Endothelial cell (in vitro differentiated cells): ENCODE measurements at regions not wholly inside any gene's neighbourhood (a gene's known extent, or its start where the extent isn't known, plus 50 kb on each side); places are given as distances from the start of the nearest gene placed in this dataset.

Source experiments
- DNase-seq: peaks from one replicate; pipeline ENCODE4 v3.0.0; 2021; ENCODE audit warnings: low spot score
- H3K27ac Mint-ChIP-seq: one replicate; pipeline ENCODE4 v1.8.0; 2021; ENCODE audit warnings: mixed read lengths, inconsistent platforms; ENCODE audit not compliant: unreplicated experiment
- H3K27me3 Mint-ChIP-seq: one replicate; pipeline ENCODE4 v1.8.0; 2021; ENCODE audit warnings: mild to moderate bottlenecking, moderate library complexity, mixed read lengths, inconsistent platforms; ENCODE audit not compliant: unreplicated experiment
- H3K36me3 Mint-ChIP-seq: one replicate; pipeline ENCODE4 v1.8.0; 2021; ENCODE audit warnings: mild to moderate bottlenecking, low read depth, mixed read lengths, inconsistent platforms; ENCODE audit not compliant: unreplicated experiment
- H3K4me1 Mint-ChIP-seq: one replicate; pipeline ENCODE4 v1.8.0; 2021; ENCODE audit warnings: mild to moderate bottlenecking, mixed read lengths, inconsistent platforms; ENCODE audit not compliant: unreplicated experiment
- H3K4me3 Mint-ChIP-seq: one replicate; pipeline ENCODE4 v1.8.0; 2021; ENCODE audit warnings: mild to moderate bottlenecking, mixed read lengths, inconsistent platforms; ENCODE audit not compliant: unreplicated experiment
- H3K9me3 Mint-ChIP-seq: one replicate; pipeline ENCODE4 v1.8.0; 2021; ENCODE audit warnings: mixed read lengths, inconsistent platforms; ENCODE audit not compliant: unreplicated experiment
- TF ChIP-seq, protein P1 (sequence below): fragments of 200-600 bp; sonication (generic); IDR thresholded peaks from one replicate; pipeline ENCODE4 v1.5.0; 2021; ENCODE audit warnings: antibody characterized with exemption; ENCODE audit not compliant: unreplicated experiment

GRCh38 chr20:40913224-40914185, 115.1 kb upstream of the TOP1 start:
- DNase-seq, result no peak
- Mint-ChIP-seq H3K27me3 (peaks cover 6% of the 10 kb centered on the region), H3K9me3 (no peaks in the 10 kb centered on the region), H3K4me3 (no peak overlapping the region), H3K36me3 (peaks cover 5% of the 10 kb centered on the region), H3K27ac (no peak overlapping the region), H3K4me1 (no peaks in the 10 kb centered on the region)
- TF ChIP-seq, protein P1, sequence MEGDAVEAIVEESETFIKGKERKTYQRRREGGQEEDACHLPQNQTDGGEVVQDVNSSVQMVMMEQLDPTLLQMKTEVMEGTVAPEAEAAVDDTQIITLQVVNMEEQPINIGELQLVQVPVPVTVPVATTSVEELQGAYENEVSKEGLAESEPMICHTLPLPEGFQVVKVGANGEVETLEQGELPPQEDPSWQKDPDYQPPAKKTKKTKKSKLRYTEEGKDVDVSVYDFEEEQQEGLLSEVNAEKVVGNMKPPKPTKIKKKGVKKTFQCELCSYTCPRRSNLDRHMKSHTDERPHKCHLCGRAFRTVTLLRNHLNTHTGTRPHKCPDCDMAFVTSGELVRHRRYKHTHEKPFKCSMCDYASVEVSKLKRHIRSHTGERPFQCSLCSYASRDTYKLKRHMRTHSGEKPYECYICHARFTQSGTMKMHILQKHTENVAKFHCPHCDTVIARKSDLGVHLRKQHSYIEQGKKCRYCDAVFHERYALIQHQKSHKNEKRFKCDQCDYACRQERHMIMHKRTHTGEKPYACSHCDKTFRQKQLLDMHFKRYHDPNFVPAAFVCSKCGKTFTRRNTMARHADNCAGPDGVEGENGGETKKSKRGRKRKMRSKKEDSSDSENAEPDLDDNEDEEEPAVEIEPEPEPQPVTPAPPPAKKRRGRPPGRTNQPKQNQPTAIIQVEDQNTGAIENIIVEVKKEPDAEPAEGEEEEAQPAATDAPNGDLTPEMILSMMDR, result no peak

GRCh38 chr20:40915756-40916155, 112.9 kb upstream of the TOP1 start:
- Mint-ChIP-seq H3K4me3 (no peak overlapping the region), H3K27ac (no peak overlapping the region), H3K9me3 (no peaks in the 10 kb centered on the region), H3K27me3 (peaks cover 6% of the 10 kb centered on the region), H3K36me3 (peaks cover 5% of the 10 kb centered on the region), H3K4me1 (no peaks in the 10 kb centered on the region)
- no peak for DNase-seq
- TF ChIP-seq, protein P1, result no peak

DNA sequence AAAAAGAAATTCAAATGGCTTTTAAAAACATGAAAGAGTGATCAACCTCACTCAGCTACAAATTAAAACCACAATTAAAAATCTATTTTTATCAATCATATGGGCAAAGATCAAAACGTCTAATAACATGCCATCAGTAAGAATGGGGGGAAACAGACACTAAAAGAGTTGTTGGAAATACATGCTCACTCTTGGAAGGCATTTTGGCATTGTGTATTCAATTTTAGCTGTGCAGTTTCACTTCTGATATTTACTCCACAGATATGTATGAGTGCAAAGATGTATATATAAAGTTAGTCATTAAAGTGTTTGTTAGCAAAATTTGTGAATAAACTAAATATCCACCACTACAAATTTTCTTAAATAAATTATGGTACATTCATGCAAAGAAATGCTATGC, 112.3 kb upstream of the TOP1 start:
- H3K9me3 Mint-ChIP-seq, result no peaks in the 10 kb centered on the region
- TF ChIP-seq, protein P1, result no peak
- no peak for DNase-seq
- peaks cover 5% of the 10 kb centered on the region for H3K36me3 Mint-ChIP-seq
- peaks cover 6% of the 10 kb centered on the region for H3K27me3 Mint-ChIP-seq
- no peak overlapping the region for H3K27ac Mint-ChIP-seq
- H3K4me1 Mint-ChIP-seq, result no peaks in the 10 kb centered on the region
- H3K4me3 Mint-ChIP-seq, result no peak overlapping the region

GRCh38 chr20:40920291-40920690, 108.3 kb upstream of the TOP1 start:
- Mint-ChIP-seq H3K4me3 (no peak overlapping the region), H3K27me3 (no peaks in the 10 kb centered on the region), H3K9me3 (no peaks in the 10 kb centered on the region), H3K27ac (no peak overlapping the region), H3K36me3 (no peaks in the 10 kb centered on the region), H3K4me1 (no peaks in the 10 kb centered on the region)
- TF ChIP-seq, protein P1, result no peak
- DNase-seq, result no peak

DNA sequence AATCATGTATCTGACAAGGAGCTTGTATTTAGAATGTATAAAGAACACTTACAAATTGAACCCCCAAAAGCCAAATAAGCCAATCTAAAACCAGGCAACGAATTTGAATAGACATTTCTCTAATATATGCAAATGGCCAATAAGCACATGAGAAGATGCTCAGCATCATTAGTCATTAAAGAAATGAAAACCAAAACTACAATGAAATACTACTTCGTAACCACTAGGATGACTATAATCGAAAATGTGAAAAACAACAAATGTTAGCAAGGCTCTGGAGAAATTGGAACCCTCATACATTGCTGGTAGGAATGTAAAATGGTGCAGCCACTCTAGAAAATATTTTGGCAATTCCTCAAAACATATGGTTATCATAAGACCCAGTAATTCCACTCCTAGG, 105.8 kb upstream of the TOP1 start:
- no peak for DNase-seq
- H3K27me3 Mint-ChIP-seq, result no peaks in the 10 kb centered on the region
- no peaks in the 10 kb centered on the region for H3K4me1 Mint-ChIP-seq

More for the DNA sequence above, 105.8 kb upstream of the TOP1 start:
- H3K4me3 Mint-ChIP-seq, result no peak overlapping the region
- no peaks in the 10 kb centered on the region for H3K9me3 Mint-ChIP-seq
- no peak overlapping the region for H3K27ac Mint-ChIP-seq
- no peaks in the 10 kb centered on the region for H3K36me3 Mint-ChIP-seq
- TF ChIP-seq, protein P1, result no peak
